Transverse colon (tissue), 3 donors: ENCODE measurements at regions not wholly inside any gene's neighbourhood (a gene's known extent, or its start where the extent isn't known, plus 50 kb on each side); places are given as distances from the start of the nearest gene placed in this dataset.

ENCODE experiments used
- EP300 ChIP-seq: sonication (generic); formaldehyde crosslinking; IDR thresholded peaks from one replicate; pipeline ENCODE4 v1.6.1; 2017; ENCODE audit warnings: antibody characterized with exemption, low read depth
- POLR2A ChIP-seq: fragments of 450-650 bp; IDR thresholded peaks from one replicate; pipeline ENCODE4 v1.6.1; 2016; ENCODE audit warnings: antibody characterized with exemption, mild to moderate bottlenecking, moderate library complexity
- TF ChIP-seq, protein P1 (sequence below), 5 experiments: fragments of 200-600 bp in 3 of 5; fragments of 450-650 bp in 2 of 5; sonication (generic) in 3 of 5; IDR thresholded peaks; 1 replicate in 2 of 5; 2 replicates in 3 of 5; pipeline ENCODE4 v1.5.1; 2016 to 2017; ENCODE audit warnings: antibody characterized with exemption in 5 of 5, inconsistent platforms in 3 of 5, mild to moderate bottlenecking in 2 of 5, moderate library complexity in 1 of 5

GRCh38 chr5:33369485-33370465 lies 71.0 kb upstream of the TARS1 start:
- TF ChIP-seq, protein P1, sequence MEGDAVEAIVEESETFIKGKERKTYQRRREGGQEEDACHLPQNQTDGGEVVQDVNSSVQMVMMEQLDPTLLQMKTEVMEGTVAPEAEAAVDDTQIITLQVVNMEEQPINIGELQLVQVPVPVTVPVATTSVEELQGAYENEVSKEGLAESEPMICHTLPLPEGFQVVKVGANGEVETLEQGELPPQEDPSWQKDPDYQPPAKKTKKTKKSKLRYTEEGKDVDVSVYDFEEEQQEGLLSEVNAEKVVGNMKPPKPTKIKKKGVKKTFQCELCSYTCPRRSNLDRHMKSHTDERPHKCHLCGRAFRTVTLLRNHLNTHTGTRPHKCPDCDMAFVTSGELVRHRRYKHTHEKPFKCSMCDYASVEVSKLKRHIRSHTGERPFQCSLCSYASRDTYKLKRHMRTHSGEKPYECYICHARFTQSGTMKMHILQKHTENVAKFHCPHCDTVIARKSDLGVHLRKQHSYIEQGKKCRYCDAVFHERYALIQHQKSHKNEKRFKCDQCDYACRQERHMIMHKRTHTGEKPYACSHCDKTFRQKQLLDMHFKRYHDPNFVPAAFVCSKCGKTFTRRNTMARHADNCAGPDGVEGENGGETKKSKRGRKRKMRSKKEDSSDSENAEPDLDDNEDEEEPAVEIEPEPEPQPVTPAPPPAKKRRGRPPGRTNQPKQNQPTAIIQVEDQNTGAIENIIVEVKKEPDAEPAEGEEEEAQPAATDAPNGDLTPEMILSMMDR (IDR thresholded peaks at IDR 0.05), result no peak
- TF ChIP-seq POLR2A, result no peak
- TF ChIP-seq EP300, result peak; percentile 77
